ENCODE measurements at regions not wholly inside any gene's neighbourhood (a gene's known extent, or its start where the extent isn't known, plus 50 kb on each side); places are given as distances from the start of the nearest gene placed in this dataset.

DNA sequence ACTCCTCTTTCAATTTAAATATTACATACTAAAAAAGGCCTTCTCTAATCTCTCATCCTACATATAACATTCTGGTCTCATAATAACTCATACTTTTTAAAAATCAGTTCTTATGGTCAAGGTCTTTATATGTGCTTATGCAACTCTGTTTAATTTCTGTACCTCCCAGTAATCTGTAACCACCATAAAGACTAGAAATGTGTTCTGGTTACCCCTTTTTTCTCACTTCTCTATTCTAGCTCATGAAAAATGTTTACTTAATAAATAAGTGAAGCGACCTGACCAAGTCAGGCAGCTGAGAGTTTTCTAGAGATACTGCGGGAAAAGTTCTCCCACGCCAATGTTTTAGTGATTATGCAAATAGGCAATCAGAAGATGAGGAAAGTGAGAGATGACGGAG, 548.8 kb upstream of the FAM241A start:
- Histone ChIP-seq H3K27me3 (ENCODE audit: control insufficient read depth, insufficient read depth, low read length) (no peaks in the 10 kb centered on the region), H3K4me3 (ENCODE audit: low read depth, low read length) (no peak overlapping the region), H3K36me3 (ENCODE audit: control insufficient read depth, insufficient read depth, low read length) (no peaks in the 10 kb centered on the region)
- POLR2A ChIA-PET: no interaction called here
- TF ChIP-seq, protein P1, sequence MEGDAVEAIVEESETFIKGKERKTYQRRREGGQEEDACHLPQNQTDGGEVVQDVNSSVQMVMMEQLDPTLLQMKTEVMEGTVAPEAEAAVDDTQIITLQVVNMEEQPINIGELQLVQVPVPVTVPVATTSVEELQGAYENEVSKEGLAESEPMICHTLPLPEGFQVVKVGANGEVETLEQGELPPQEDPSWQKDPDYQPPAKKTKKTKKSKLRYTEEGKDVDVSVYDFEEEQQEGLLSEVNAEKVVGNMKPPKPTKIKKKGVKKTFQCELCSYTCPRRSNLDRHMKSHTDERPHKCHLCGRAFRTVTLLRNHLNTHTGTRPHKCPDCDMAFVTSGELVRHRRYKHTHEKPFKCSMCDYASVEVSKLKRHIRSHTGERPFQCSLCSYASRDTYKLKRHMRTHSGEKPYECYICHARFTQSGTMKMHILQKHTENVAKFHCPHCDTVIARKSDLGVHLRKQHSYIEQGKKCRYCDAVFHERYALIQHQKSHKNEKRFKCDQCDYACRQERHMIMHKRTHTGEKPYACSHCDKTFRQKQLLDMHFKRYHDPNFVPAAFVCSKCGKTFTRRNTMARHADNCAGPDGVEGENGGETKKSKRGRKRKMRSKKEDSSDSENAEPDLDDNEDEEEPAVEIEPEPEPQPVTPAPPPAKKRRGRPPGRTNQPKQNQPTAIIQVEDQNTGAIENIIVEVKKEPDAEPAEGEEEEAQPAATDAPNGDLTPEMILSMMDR (IDR thresholded peaks at IDR 0.05; ENCODE audit: insufficient read depth, low read depth, low read length): no peak
- CTCF ChIA-PET: interaction anchor here (0.9 kb wide), 1 partner anchor 36 kb away, joined by 3 read pairs; no protein-coding TSS in a partner anchor
- no peak for DNase-seq (ENCODE audit: low read depth)

GRCh38 chr4:111601671-111602070, 543.6 kb upstream of the FAM241A start:
- TF ChIP-seq, protein P1 (IDR thresholded peaks at IDR 0.05; ENCODE audit: insufficient read depth, low read depth, low read length): no peak
- Histone ChIP-seq H3K4me3 (ENCODE audit: low read depth, low read length) (no peak overlapping the region), H3K27me3 (ENCODE audit: control insufficient read depth, insufficient read depth, low read length) (no peaks in the 10 kb centered on the region), H3K36me3 (ENCODE audit: control insufficient read depth, insufficient read depth, low read length) (no peaks in the 10 kb centered on the region)
- no peak for DNase-seq (ENCODE audit: low read depth)
- ChIA-PET CTCF (interaction anchor here (1.5 kb wide), 1 partner anchor 14 kb away, joined by 3 read pairs; no protein-coding TSS in a partner anchor), POLR2A (no interaction called here)

GRCh38 chr4:111602848-111603247, 542.4 kb upstream of the FAM241A start:
- no peak overlapping the region for H3K4me3 ChIP-seq (ENCODE audit: low read depth, low read length)
- no peaks in the 10 kb centered on the region for H3K27me3 ChIP-seq (ENCODE audit: control insufficient read depth, insufficient read depth, low read length)
- ChIA-PET POLR2A (no interaction called here), CTCF (interaction anchor here (0.6 to 1.4 kb wide), 3 partner anchors 13 to 336 kb away, joined by 3 to 4 read pairs (median 3); no protein-coding TSS in a partner anchor)
- TF ChIP-seq, protein P1 (IDR thresholded peaks at IDR 0.05; ENCODE audit: insufficient read depth, low read depth, low read length): peak; percentile 55
- no peaks in the 10 kb centered on the region for H3K36me3 ChIP-seq (ENCODE audit: control insufficient read depth, insufficient read depth, low read length)
- no peak for DNase-seq (ENCODE audit: low read depth)

DNA sequence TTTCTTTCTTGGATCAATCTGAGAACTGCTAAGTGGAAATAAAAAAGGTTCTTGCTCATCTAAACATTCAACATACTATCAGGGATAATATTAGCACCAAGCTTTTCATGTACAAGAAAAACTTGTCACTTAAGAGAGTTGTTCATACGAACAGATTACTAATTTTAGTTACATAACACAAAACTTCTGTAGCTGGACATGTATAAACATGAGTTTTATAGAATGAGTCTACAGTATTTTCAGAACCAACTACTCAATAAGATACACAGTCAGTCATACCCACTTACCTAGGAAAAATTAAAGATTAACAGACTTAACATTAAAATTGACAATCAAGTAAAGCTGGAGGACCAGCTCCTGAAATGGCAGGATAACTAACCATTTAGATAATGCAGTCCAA, 540.1 kb upstream of the FAM241A start:
- no peak overlapping the region for H3K4me3 ChIP-seq (ENCODE audit: low read depth, low read length)
- no peak for DNase-seq (ENCODE audit: low read depth)
- TF ChIP-seq, protein P1 (IDR thresholded peaks at IDR 0.05; ENCODE audit: insufficient read depth, low read depth, low read length): no peak
- H3K36me3 ChIP-seq (ENCODE audit: control insufficient read depth, insufficient read depth, low read length): no peaks in the 10 kb centered on the region
- ChIA-PET POLR2A (no interaction called here), CTCF (interaction anchor here (1.0 kb wide), 1 partner anchor 336 kb away, joined by 3 read pairs; no protein-coding TSS in a partner anchor)
- no peaks in the 10 kb centered on the region for H3K27me3 ChIP-seq (ENCODE audit: control insufficient read depth, insufficient read depth, low read length)

DNA sequence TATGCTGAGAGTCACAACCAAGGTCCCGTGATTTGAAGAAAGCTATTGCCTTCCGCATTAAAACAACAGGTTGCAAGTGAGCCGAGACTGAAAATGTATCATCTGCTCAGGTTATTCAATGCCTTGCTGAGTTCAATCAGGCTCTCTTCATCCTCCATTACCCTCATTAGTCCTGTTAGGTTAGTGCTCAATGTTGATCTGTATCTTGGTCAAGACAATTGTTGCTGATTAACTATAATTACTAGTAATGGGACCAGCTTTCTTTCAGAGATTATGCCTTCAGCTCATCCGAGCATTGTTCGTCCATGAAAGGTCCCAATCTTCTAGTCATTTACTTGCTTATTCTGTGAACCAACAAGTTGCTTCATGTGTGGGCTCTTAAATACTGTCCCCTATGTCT, 534.6 kb upstream of the FAM241A start:
- Histone ChIP-seq H3K36me3 (ENCODE audit: control insufficient read depth, insufficient read depth, low read length) (no peaks in the 10 kb centered on the region), H3K4me3 (ENCODE audit: low read depth, low read length) (no peak overlapping the region), H3K27me3 (ENCODE audit: control insufficient read depth, insufficient read depth, low read length) (no peaks in the 10 kb centered on the region)
- TF ChIP-seq, protein P1 (IDR thresholded peaks at IDR 0.05; ENCODE audit: insufficient read depth, low read depth, low read length): no peak
- POLR2A ChIA-PET: no interaction called here
- no peak for DNase-seq (ENCODE audit: low read depth)
- CTCF ChIA-PET: no interaction called here
